ENCODE measurements at regions not wholly inside any gene's neighbourhood (a gene's known extent, or its start where the extent isn't known, plus 50 kb on each side); places are given as distances from the start of the nearest gene placed in this dataset.

- Mint-ChIP-seq H3K27ac (no peak overlapping the region), H3K27me3 (ENCODE audit: low read depth) (peaks cover 10% of the 10 kb centered on the region), H3K4me3 (no peak overlapping the region), H3K36me3 (ENCODE audit: insufficient read depth in 1 of 3, low read depth in 3 of 3) (peaks cover 4 to 19% (median 6%) of the 10 kb centered on the region in 3 experiments; a peak in 4 of 7 replicates), H3K9me3 (peaks cover 8 to 14% of the 10 kb centered on the region in 2 experiments), H3K4me1 (peaks cover 33 to 34% of the 10 kb centered on the region in 2 experiments)
- no peak overlapping the region for H4K91ac ChIP-seq (ENCODE audit: insufficient read length, low read depth, low read length)
- no peaks in the 10 kb centered on the region for H3K79me2 ChIP-seq (ENCODE audit: insufficient read depth, low read length)
- no peak overlapping the region for H3K4me2 ChIP-seq (ENCODE audit: insufficient read depth, insufficient read length, low read length)
- H3K4ac ChIP-seq (ENCODE audit: low read depth, low read length): no peak overlapping the region
- no peaks in the 10 kb centered on the region for H3K79me1 ChIP-seq (ENCODE audit: insufficient read depth, low read depth, low read length, poor library complexity, severe bottlenecking)
- H3K23me2 ChIP-seq (ENCODE audit: insufficient read length, low read depth, low read length, poor library complexity, severe bottlenecking): no peaks in the 10 kb centered on the region
- H2AK5ac ChIP-seq (ENCODE audit: insufficient read length, low read length): no peak overlapping the region
- H2BK5ac ChIP-seq (ENCODE audit: insufficient read length, low read length): no peak overlapping the region
- H3K9ac ChIP-seq (ENCODE audit: extremely low read depth, insufficient read length, low read length): no peak overlapping the region
- H2BK12ac ChIP-seq (ENCODE audit: insufficient read length, low read depth, low read length): no peak overlapping the region
- H2AFZ ChIP-seq (ENCODE audit: low read length): no peak overlapping the region
- no peak overlapping the region for H4K8ac ChIP-seq (replicated peaks; ENCODE audit: insufficient read length, low read depth, low read length)
- no peak overlapping the region for H2BK20ac ChIP-seq (ENCODE audit: low read depth, low read length, poor library complexity, severe bottlenecking)
- WGBS (ENCODE audit: extremely low coverage, insufficient read length, low lambda C conversion rate): no CpG with 5 or more reads among the region's 14 CpGs
- no peak overlapping the region for H3T11ph ChIP-seq (ENCODE audit: low read length)
- H3K23ac ChIP-seq (ENCODE audit: insufficient read length, low read depth, low read length): no peak overlapping the region
- TF ChIP-seq, protein P1, sequence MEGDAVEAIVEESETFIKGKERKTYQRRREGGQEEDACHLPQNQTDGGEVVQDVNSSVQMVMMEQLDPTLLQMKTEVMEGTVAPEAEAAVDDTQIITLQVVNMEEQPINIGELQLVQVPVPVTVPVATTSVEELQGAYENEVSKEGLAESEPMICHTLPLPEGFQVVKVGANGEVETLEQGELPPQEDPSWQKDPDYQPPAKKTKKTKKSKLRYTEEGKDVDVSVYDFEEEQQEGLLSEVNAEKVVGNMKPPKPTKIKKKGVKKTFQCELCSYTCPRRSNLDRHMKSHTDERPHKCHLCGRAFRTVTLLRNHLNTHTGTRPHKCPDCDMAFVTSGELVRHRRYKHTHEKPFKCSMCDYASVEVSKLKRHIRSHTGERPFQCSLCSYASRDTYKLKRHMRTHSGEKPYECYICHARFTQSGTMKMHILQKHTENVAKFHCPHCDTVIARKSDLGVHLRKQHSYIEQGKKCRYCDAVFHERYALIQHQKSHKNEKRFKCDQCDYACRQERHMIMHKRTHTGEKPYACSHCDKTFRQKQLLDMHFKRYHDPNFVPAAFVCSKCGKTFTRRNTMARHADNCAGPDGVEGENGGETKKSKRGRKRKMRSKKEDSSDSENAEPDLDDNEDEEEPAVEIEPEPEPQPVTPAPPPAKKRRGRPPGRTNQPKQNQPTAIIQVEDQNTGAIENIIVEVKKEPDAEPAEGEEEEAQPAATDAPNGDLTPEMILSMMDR (conservative IDR thresholded peaks at IDR 0.05): no peak
- H3K9me3 ChIP-seq (ENCODE audit: control insufficient read depth, low read depth, low read length): no peaks in the 10 kb centered on the region
- no peak for DNase-seq
- H2BK120ac ChIP-seq (ENCODE audit: low read depth, low read length, poor library complexity, severe bottlenecking): no peak overlapping the region
- no peak overlapping the region for H3K14ac ChIP-seq (ENCODE audit: insufficient read depth, low read length)
- H3K27ac ChIP-seq (ENCODE audit: insufficient read length, low read depth, low read length): no peak overlapping the region
- H3K56ac ChIP-seq (ENCODE audit: insufficient read length, low read depth, low read length): no peak overlapping the region
- no peaks in the 10 kb centered on the region for H4K20me1 ChIP-seq (ENCODE audit: control insufficient read depth, insufficient read depth, insufficient read length)
- no peak overlapping the region for H3K18ac ChIP-seq (ENCODE audit: insufficient read length, low read depth, low read length)
- H2BK15ac ChIP-seq (ENCODE audit: low read depth, low read length): no peak overlapping the region
- H4K5ac ChIP-seq (ENCODE audit: insufficient read length, low read depth, low read length): no peak overlapping the region
- H3K4me1 ChIP-seq (ENCODE audit: insufficient read depth, low read length): no peaks in the 10 kb centered on the region
- no peaks in the 10 kb centered on the region for H3K27me3 ChIP-seq (ENCODE audit: insufficient read depth, low read length)
Measured at GRCh38 chr3:193905541-193906396, 230.2 kb upstream of the HES1 start.

All from H9 (cell line).